ENCODE measurements at regions not wholly inside any gene's neighbourhood (a gene's known extent, or its start where the extent isn't known, plus 50 kb on each side); places are given as distances from the start of the nearest gene placed in this dataset.

DNA sequence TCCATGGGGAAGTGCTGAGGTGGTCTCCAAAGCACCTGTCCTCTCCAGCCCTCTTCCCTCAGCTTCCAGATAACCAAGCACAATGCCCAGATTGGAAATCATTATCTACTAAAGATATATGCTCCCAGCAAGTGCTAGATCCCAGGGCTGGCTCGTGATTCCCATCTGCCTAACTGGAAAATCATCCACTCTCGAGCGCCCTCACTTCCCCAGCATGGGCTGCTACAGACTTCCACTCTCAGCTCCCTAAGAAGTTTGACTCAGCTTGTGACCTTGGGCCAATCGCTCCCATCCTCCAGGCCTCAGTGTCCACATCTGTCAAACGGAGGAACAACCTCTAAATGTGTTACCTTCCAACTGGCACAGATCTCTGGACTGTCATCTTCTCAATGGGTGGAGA lies 112.4 kb upstream of the ZMIZ1 start:
- Histone ChIP-seq H3K4me3 (ENCODE audit: insufficient read length, low read depth) (no peak overlapping the region), H3K4me1 (ENCODE audit: insufficient read depth, insufficient read length) (peaks cover 12% of the 10 kb centered on the region)

DNA sequence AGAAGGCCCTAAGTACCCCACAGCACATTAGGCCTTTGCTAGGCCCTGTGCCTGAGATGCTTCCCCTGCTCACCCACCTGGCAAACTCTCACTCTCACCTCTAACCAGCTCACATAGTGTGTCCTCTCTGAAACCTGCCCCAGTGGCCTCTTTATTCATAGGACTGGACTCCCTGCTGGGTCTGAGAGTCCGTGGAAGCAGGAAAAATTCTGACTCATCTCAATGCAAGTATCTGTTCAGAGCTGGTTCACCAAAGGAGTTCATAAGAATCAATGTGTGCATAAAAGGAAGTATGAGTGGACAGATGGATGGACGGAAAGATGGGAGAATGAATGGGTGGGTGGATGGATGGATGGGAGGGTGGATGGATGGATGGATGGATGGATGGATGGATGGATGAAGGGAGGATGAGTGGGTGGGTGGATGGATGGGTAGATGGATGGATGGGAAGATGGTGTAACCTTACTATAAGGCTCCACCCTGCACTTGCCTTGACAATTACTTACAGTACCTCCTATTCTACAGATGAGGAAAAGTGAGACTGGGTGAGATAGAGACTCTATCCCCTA lies 111.2 kb upstream of the ZMIZ1 start:
- Histone ChIP-seq H3K27me3 (ENCODE audit: insufficient read depth, insufficient read length) (peaks cover 6% of the 10 kb centered on the region), H3K4me1 (ENCODE audit: insufficient read depth, insufficient read length) (peaks cover 20% of the 10 kb centered on the region), H3K36me3 (ENCODE audit: insufficient read depth, insufficient read length, low read length) (no peaks in the 10 kb centered on the region), H3K9me3 (ENCODE audit: insufficient read depth, low read length) (no peaks in the 10 kb centered on the region), H3K9ac (ENCODE audit: insufficient read length, low read depth) (no peak overlapping the region), H3K4me3 (ENCODE audit: insufficient read length, low read depth) (no peak overlapping the region)
- TF ChIP-seq ZNF274 (IDR thresholded peaks at IDR 0.05; ENCODE audit: low read depth, low read length) (no peak), YY1 (IDR thresholded peaks at IDR 0.05; ENCODE audit: insufficient read depth, insufficient read length) (no peak), SUZ12 (IDR thresholded peaks at IDR 0.05; ENCODE audit: extremely low read depth, insufficient read depth, insufficient read length) (no peak)
- no peak for DNase-seq (ENCODE audit: low read depth, low spot score)

More for the DNA sequence above, 112.4 kb upstream of the ZMIZ1 start:
- TF ChIP-seq SUZ12 (IDR thresholded peaks at IDR 0.05; ENCODE audit: extremely low read depth, insufficient read depth, insufficient read length) (no peak), ZNF274 (IDR thresholded peaks at IDR 0.05; ENCODE audit: low read depth, low read length) (no peak), YY1 (IDR thresholded peaks at IDR 0.05; ENCODE audit: insufficient read depth, insufficient read length) (no peak)
- H3K36me3 ChIP-seq (ENCODE audit: insufficient read depth, insufficient read length, low read length) = no peaks in the 10 kb centered on the region
- peaks cover 8% of the 10 kb centered on the region for H3K27me3 ChIP-seq (ENCODE audit: insufficient read depth, insufficient read length)
- no peaks in the 10 kb centered on the region for H3K9me3 ChIP-seq (ENCODE audit: insufficient read depth, low read length)
- no peak for DNase-seq (ENCODE audit: low read depth, low spot score)
- H3K9ac ChIP-seq (ENCODE audit: insufficient read length, low read depth) = no peak overlapping the region

DNA sequence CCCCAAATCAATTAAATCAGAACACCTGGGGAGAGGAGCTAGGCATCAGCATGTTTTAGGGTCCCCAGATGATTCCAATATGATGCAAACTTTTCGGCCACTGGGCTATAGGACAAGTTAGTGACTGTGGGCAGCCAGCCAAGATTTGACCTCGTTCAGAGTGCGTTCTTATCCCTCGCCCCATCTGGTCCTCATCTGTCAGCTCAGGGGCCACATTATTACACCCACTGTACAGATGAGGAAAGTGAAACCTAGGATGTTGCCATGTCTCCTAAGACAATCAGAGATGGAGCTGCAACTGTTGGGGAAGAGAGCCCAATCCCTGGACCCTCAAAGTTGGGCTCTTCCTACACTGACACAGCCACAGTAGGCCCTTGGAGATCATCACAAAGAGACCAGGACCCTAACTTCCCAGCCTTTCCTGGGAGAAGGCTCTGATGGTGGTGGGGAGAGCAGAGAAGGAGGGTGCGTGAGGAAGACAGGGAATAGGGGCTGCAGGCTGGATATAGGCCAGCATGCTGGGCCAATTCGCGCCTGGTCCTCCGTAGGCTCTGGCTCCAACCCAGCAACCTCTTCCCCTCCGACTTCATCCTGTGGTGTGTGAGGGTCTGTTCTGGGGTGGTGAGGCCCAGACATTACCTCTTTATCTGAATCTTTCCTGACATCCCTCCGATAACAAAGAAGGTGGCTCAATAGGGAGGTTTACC lies 109.4 kb upstream of the ZMIZ1 start:
- Histone ChIP-seq H3K4me1 (ENCODE audit: insufficient read depth, insufficient read length) (peaks cover 29% of the 10 kb centered on the region), H3K9me3 (ENCODE audit: insufficient read depth, low read length) (no peaks in the 10 kb centered on the region), H3K9ac (ENCODE audit: insufficient read length, low read depth) (no peak overlapping the region), H3K4me3 (ENCODE audit: insufficient read length, low read depth) (no peak overlapping the region), H3K36me3 (ENCODE audit: insufficient read depth, insufficient read length, low read length) (no peaks in the 10 kb centered on the region), H3K27me3 (ENCODE audit: insufficient read depth, insufficient read length) (peaks cover 6% of the 10 kb centered on the region)
- no peak for TF ChIP-seq SUZ12 (IDR thresholded peaks at IDR 0.05; ENCODE audit: extremely low read depth, insufficient read depth, insufficient read length)
- TF ChIP-seq YY1 (IDR thresholded peaks at IDR 0.05; ENCODE audit: insufficient read depth, insufficient read length) = no peak
- TF ChIP-seq ZNF274 (IDR thresholded peaks at IDR 0.05; ENCODE audit: low read depth, low read length) = no peak
- DNase-seq (ENCODE audit: low read depth, low spot score) = no peak

DNA sequence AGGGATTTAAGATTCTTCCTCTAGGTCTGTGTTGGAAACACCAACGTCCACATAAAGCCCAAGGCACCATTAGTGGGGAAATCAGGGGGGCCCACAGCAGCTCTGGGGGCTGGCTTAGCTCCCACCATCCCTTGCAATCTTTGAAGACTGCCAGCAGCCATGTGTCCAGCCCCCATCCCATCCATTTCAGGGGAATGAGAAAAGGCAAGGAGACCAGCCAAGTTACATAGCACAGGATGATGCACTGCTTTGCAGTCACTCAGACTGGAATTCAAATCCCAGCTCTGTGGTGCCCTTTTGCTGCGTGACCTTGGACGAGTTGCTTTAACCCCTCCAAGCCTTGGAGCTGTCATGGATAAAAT lies 108.9 kb upstream of the ZMIZ1 start:
- no peaks in the 10 kb centered on the region for H3K36me3 ChIP-seq (ENCODE audit: insufficient read depth, insufficient read length, low read length)
- H3K9ac ChIP-seq (ENCODE audit: insufficient read length, low read depth) = no peak overlapping the region
- H3K4me3 ChIP-seq (ENCODE audit: insufficient read length, low read depth) = no peak overlapping the region
- no peak for TF ChIP-seq ZNF274 (IDR thresholded peaks at IDR 0.05; ENCODE audit: low read depth, low read length)
- TF ChIP-seq YY1 (IDR thresholded peaks at IDR 0.05; ENCODE audit: insufficient read depth, insufficient read length) = no peak
- no peak for TF ChIP-seq SUZ12 (IDR thresholded peaks at IDR 0.05; ENCODE audit: extremely low read depth, insufficient read depth, insufficient read length)
- H3K9me3 ChIP-seq (ENCODE audit: insufficient read depth, low read length) = no peaks in the 10 kb centered on the region
- peaks cover 34% of the 10 kb centered on the region for H3K4me1 ChIP-seq (ENCODE audit: insufficient read depth, insufficient read length)
- H3K27me3 ChIP-seq (ENCODE audit: insufficient read depth, insufficient read length) = peaks cover 6% of the 10 kb centered on the region
- no peak for DNase-seq (ENCODE audit: low read depth, low spot score)

DNA sequence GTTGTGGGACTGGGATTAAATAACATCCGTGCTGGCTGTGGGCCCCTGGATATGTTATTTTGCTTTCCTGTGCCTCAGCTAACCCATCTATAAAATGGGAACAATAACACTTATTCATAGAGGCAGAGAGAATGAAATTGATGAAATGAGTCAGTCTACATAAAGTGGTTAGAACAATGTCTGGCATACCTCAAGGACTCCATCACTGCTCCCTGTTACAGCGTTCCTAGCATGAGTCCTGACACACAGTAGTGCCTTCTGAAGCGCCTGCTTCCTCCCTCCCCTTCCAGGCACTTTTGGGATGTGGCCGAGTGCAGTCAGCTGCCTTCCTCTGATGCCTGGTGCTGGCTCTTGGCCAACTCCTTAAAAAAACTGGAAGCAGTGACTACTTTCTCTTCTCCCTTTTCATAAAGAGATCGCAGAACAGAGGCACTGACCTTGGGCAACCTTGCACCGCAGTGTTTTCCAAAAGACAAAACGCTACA lies 108.4 kb upstream of the ZMIZ1 start:
- H3K9me3 ChIP-seq (ENCODE audit: insufficient read depth, low read length) = no peaks in the 10 kb centered on the region
- DNase-seq (ENCODE audit: low read depth, low spot score) = no peak
- no peak overlapping the region for H3K4me3 ChIP-seq (ENCODE audit: insufficient read length, low read depth)
- no peaks in the 10 kb centered on the region for H3K36me3 ChIP-seq (ENCODE audit: insufficient read depth, insufficient read length, low read length)
- TF ChIP-seq SUZ12 (IDR thresholded peaks at IDR 0.05; ENCODE audit: extremely low read depth, insufficient read depth, insufficient read length) (no peak), YY1 (IDR thresholded peaks at IDR 0.05; ENCODE audit: insufficient read depth, insufficient read length) (no peak), ZNF274 (IDR thresholded peaks at IDR 0.05; ENCODE audit: low read depth, low read length) (no peak)
- no peak overlapping the region for H3K9ac ChIP-seq (ENCODE audit: insufficient read length, low read depth)
- peaks cover 6% of the 10 kb centered on the region for H3K27me3 ChIP-seq (ENCODE audit: insufficient read depth, insufficient read length)
- H3K4me1 ChIP-seq (ENCODE audit: insufficient read depth, insufficient read length) = peaks cover 34% of the 10 kb centered on the region

DNA sequence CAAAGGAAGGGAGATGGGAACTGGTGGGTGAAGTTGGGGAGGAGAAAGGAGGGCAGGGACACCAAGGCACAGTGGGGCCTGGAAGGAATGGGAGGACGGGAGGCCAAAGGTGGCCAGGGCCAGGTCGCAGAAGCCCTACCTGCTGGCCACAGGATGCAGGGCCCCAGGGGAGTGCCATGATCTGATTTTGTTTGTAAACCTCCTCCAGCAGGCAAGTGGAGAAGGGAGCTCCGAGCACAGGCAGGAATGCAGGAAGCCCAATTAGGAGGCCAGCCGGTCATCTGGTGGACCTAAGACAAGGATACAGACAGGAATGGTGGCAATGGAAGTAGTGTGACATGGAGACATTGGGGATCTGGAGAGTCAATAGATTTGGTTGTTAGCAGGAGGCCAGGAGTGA lies 107.0 kb upstream of the ZMIZ1 start:
- Histone ChIP-seq H3K27me3 (ENCODE audit: insufficient read depth, insufficient read length) (peaks cover 7% of the 10 kb centered on the region), H3K4me1 (ENCODE audit: insufficient read depth, insufficient read length) (peaks cover 42% of the 10 kb centered on the region), H3K9me3 (ENCODE audit: insufficient read depth, low read length) (no peaks in the 10 kb centered on the region), H3K9ac (ENCODE audit: insufficient read length, low read depth) (no peak overlapping the region), H3K36me3 (ENCODE audit: insufficient read depth, insufficient read length, low read length) (no peaks in the 10 kb centered on the region), H3K4me3 (ENCODE audit: insufficient read length, low read depth) (no peak overlapping the region)
- TF ChIP-seq ZNF274 (IDR thresholded peaks at IDR 0.05; ENCODE audit: low read depth, low read length) = no peak
- no peak for DNase-seq (ENCODE audit: low read depth, low spot score)

DNA sequence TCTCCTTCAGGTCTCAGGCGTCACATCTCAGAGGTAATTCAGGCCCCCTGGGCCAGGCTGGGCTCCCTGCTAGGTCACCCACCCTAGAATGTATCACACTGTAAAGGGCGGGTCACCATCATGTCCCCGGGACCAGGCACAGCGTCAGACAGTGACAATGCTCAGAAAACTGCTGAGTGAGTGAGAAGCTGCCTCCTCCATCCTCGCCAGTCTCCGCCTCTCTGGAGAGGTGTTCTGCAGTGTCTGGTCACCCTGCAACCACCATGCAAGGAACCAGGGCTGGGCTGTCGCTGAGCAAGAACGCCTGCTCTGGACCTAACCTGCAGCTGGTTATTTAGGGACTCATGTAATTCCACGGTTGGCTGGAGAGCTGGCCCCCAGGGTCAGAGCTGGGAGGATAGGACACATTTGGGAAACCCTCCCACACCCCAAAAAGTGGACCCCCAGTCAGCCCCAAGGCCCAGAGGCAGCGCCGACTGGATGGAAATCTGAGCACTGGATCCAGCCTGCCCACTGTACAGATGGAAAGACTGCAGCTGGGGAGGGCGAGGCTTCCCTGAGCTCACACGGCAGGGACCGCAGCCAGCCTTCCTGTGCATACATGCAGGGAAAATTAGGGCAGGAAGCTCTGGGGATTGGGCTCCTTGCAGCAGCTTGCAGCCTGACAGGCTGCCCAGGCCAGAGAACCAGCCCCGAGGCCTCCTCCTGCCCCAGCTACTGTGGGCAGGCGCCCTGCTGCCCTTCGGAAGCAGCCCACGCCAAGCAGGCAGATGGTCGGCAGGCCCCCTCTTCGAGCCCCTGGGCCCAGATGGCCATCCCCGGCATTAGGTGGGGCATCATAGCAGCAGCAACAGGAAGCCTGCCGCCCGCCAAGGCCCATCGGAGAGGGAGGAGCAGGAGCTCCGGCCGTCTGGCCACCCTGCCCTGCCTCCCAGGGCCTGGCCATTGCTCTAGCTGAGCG lies 105.4 kb upstream of the ZMIZ1 start:
- H3K4me1 ChIP-seq (ENCODE audit: insufficient read depth, insufficient read length) = peaks cover 35% of the 10 kb centered on the region
- DNase-seq (ENCODE audit: low read depth, low spot score) = no peak

More for the DNA sequence above, 105.4 kb upstream of the ZMIZ1 start:
- no peak overlapping the region for H3K4me3 ChIP-seq (ENCODE audit: insufficient read length, low read depth)
- no peaks in the 10 kb centered on the region for H3K36me3 ChIP-seq (ENCODE audit: insufficient read depth, insufficient read length, low read length)
- peaks cover 7% of the 10 kb centered on the region for H3K27me3 ChIP-seq (ENCODE audit: insufficient read depth, insufficient read length)
- peak overlapping the region; percentile 16 for H3K9ac ChIP-seq (ENCODE audit: insufficient read length, low read depth)
- no peak for TF ChIP-seq ZNF274 (IDR thresholded peaks at IDR 0.05; ENCODE audit: low read depth, low read length)
- TF ChIP-seq YY1 (IDR thresholded peaks at IDR 0.05; ENCODE audit: insufficient read depth, insufficient read length) = no peak
- no peak for TF ChIP-seq SUZ12 (IDR thresholded peaks at IDR 0.05; ENCODE audit: extremely low read depth, insufficient read depth, insufficient read length)
- H3K9me3 ChIP-seq (ENCODE audit: insufficient read depth, low read length) = no peaks in the 10 kb centered on the region
